K562 (cell line): ENCODE measurements at regions not wholly inside any gene's neighbourhood (a gene's known extent, or its start where the extent isn't known, plus 50 kb on each side); places are given as distances from the start of the nearest gene placed in this dataset.

Experiments used
- BHLHE40 ChIP-seq: IDR thresholded peaks from 2 replicates; pipeline ENCODE4 v1.6.1; 2011; ENCODE audit warnings: low read length, improper control_type of control experiment
- GABPB1 ChIP-seq: sonication (generic); formaldehyde crosslinking; IDR thresholded peaks from 2 replicates; pipeline ENCODE4 v1.8.0; 2022; ENCODE audit warnings: mild to moderate bottlenecking, missing genetic modification reagents
- POLR2AphosphoS5 ChIP-seq: IDR thresholded peaks from 2 replicates; pipeline ENCODE4 v1.6.1; 2011; ENCODE audit warnings: mild to moderate bottlenecking, low read depth, low read length, moderate library complexity; ENCODE audit not compliant: control insufficient read depth, insufficient read depth
- TF ChIP-seq, protein P1 (sequence below): fragments of 200-400 bp; formaldehyde crosslinking; IDR thresholded peaks from 2 replicates; pipeline ENCODE4 v1.6.1; 2017; ENCODE audit warnings: mild to moderate bottlenecking, low read depth, low read length, moderate library complexity
- TF ChIP-seq, protein P2 (sequence below), 3 experiments: IDR thresholded peaks in 2 of 3; conservative IDR thresholded peaks in 1 of 3; 2 replicates each; pipeline ENCODE4 v1.5.1; 2011 to 2012; ENCODE audit warnings: low read length in 3 of 3, mild to moderate bottlenecking in 3 of 3, control low read depth in 2 of 3, improper control_type of control experiment in 1 of 3, inconsistent platforms in 1 of 3, low read depth in 1 of 3, mixed read lengths in 1 of 3, moderate library complexity in 1 of 3; ENCODE audit not compliant: insufficient read depth in 2 of 3

DNA sequence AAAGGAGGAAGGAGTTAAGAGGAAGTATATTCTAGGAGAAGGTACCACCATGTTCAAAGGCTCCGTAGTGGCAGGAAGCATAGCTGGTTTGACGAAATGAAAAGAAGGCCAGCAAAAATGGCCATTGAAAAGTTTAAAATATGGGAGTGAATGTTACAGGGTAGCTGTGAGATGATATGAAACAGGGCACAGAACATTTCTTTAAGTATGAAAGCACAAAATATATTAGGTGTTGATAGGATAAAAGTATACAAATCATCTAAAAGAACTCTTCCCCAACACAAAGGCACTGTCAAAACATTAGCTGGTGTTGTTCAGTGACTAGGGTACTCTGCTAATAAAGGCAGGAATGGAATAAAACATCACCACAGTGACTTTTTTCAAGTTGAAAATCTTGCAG is 216.2 kb downstream of the LRRN1 start:
- no peak for TF ChIP-seq GABPB1 (CRISPR knock-in tag)
- TF ChIP-seq, protein P1, sequence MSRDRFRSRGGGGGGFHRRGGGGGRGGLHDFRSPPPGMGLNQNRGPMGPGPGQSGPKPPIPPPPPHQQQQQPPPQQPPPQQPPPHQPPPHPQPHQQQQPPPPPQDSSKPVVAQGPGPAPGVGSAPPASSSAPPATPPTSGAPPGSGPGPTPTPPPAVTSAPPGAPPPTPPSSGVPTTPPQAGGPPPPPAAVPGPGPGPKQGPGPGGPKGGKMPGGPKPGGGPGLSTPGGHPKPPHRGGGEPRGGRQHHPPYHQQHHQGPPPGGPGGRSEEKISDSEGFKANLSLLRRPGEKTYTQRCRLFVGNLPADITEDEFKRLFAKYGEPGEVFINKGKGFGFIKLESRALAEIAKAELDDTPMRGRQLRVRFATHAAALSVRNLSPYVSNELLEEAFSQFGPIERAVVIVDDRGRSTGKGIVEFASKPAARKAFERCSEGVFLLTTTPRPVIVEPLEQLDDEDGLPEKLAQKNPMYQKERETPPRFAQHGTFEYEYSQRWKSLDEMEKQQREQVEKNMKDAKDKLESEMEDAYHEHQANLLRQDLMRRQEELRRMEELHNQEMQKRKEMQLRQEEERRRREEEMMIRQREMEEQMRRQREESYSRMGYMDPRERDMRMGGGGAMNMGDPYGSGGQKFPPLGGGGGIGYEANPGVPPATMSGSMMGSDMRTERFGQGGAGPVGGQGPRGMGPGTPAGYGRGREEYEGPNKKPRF, result no peak
- TF ChIP-seq POLR2AphosphoS5, result no peak
- no peak for TF ChIP-seq BHLHE40
- TF ChIP-seq, protein P2, sequence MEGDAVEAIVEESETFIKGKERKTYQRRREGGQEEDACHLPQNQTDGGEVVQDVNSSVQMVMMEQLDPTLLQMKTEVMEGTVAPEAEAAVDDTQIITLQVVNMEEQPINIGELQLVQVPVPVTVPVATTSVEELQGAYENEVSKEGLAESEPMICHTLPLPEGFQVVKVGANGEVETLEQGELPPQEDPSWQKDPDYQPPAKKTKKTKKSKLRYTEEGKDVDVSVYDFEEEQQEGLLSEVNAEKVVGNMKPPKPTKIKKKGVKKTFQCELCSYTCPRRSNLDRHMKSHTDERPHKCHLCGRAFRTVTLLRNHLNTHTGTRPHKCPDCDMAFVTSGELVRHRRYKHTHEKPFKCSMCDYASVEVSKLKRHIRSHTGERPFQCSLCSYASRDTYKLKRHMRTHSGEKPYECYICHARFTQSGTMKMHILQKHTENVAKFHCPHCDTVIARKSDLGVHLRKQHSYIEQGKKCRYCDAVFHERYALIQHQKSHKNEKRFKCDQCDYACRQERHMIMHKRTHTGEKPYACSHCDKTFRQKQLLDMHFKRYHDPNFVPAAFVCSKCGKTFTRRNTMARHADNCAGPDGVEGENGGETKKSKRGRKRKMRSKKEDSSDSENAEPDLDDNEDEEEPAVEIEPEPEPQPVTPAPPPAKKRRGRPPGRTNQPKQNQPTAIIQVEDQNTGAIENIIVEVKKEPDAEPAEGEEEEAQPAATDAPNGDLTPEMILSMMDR (IDR thresholded peaks at IDR 0.05 in 2 of 3, conservative IDR thresholded peaks at IDR 0.05 in 1 of 3; ENCODE audit: insufficient read depth in 2 of 3, low read depth in 1 of 3, low read length in 3 of 3), result no peak
